ENCODE measurements at regions not wholly inside any gene's neighbourhood (a gene's known extent, or its start where the extent isn't known, plus 50 kb on each side); places are given as distances from the start of the nearest gene placed in this dataset.
"Not testable (repeated sequence)": the region's sequence is repeated elsewhere in the genome, so short reads cannot be mapped to it uniquely, and the experiment has no call there.

GRCh38 chr12:102344691-102345090 is 135.7 kb downstream of the IGF1 start:
- DNase-seq: no peak

GRCh38 chr12:102343361-102344121 is 136.8 kb downstream of the IGF1 start:
- DNase-seq: no peak

- no peak for DNase-seq
Measured at GRCh38 chr12:102342281-102343006, 137.9 kb downstream of the IGF1 start.

GRCh38 chr12:102334765-102335164 is 137.1 kb upstream of the PMCH start:
- DNase-seq: no peak

GRCh38 chr12:102331419-102331818 is 133.8 kb upstream of the PMCH start:
- DNase-seq: no peak

- no peak for DNase-seq
Measured at GRCh38 chr12:102329883-102330282, 132.2 kb upstream of the PMCH start.

GRCh38 chr12:102326982-102327381 is 129.3 kb upstream of the PMCH start:
- DNase-seq: no peak

GRCh38 chr12:102325108-102325507 is 127.5 kb upstream of the PMCH start:
- not testable (repeated sequence) for DNase-seq

GRCh38 chr12:102323799-102324198 is 126.2 kb upstream of the PMCH start:
- no peak for DNase-seq

GRCh38 chr12:102322254-102322653 is 124.6 kb upstream of the PMCH start:
- no peak for DNase-seq

GRCh38 chr12:102321305-102322082 is 123.9 kb upstream of the PMCH start:
- DNase-seq: no peak

- DNase-seq: no peak
Measured at GRCh38 chr12:102317155-102317554, 119.5 kb upstream of the PMCH start.

- no peak for DNase-seq
Measured at GRCh38 chr12:102316723-102317122, 119.1 kb upstream of the PMCH start.

GRCh38 chr12:102314821-102315220 is 117.2 kb upstream of the PMCH start:
- DNase-seq: no peak

GRCh38 chr12:102313116-102313971 is 115.7 kb upstream of the PMCH start:
- DNase-seq: not testable (repeated sequence)

- DNase-seq: no peak
Measured at GRCh38 chr12:102305486-102305885, 107.9 kb upstream of the PMCH start.

GRCh38 chr12:102304667-102305066 is 107.0 kb upstream of the PMCH start:
- not testable (repeated sequence) for DNase-seq

GRCh38 chr12:102302553-102302952 is 104.9 kb upstream of the PMCH start:
- peak; percentile 2 for DNase-seq

GRCh38 chr12:102301547-102301946 is 103.9 kb upstream of the PMCH start:
- DNase-seq: no peak

- peak; percentile 16 for DNase-seq
Measured at GRCh38 chr12:102300824-102301461, 103.3 kb upstream of the PMCH start.

GRCh38 chr12:102299731-102300130 is 102.1 kb upstream of the PMCH start:
- DNase-seq: no peak

- peak; percentile 63 for DNase-seq
Measured at GRCh38 chr12:102298022-102298421, 100.4 kb upstream of the PMCH start.
